ENCODE measurements at regions not wholly inside any gene's neighbourhood (a gene's known extent, or its start where the extent isn't known, plus 50 kb on each side); places are given as distances from the start of the nearest gene placed in this dataset.

- intact Hi-C loops (cut with DNase I), result no loop called here
- ATAC-seq (no peak), DNase-seq (ENCODE audit: low spot score) (no peak)
Observed at GRCh38 chr14:98444077-98444476, 827.9 kb downstream of the BCL11B start.

- intact Hi-C loops (cut with DNase I), result no loop called here
- no peak for ATAC-seq
- no peak for DNase-seq (ENCODE audit: low spot score)
Observed at GRCh38 chr14:98445718-98446117, 826.3 kb downstream of the BCL11B start.

GRCh38 chr14:98446508-98446907 lies 825.5 kb downstream of the BCL11B start:
- ATAC-seq (no peak), DNase-seq (ENCODE audit: low spot score) (no peak)
- intact Hi-C loops (cut with DNase I), result no loop called here

GRCh38 chr14:98456231-98456630 lies 815.8 kb downstream of the BCL11B start:
- intact Hi-C loops (cut with DNase I), result no loop called here

GRCh38 chr14:98458702-98459101 lies 813.3 kb downstream of the BCL11B start:
- ATAC-seq (no peak), DNase-seq (ENCODE audit: low spot score) (no peak)
- intact Hi-C loops (cut with DNase I), result no loop called here

More at GRCh38 chr14:98456231-98456630, 815.8 kb downstream of the BCL11B start:
- ATAC-seq, result no peak
- DNase-seq (ENCODE audit: low spot score), result no peak

GRCh38 chr14:98462908-98463307 lies 809.1 kb downstream of the BCL11B start:
- ATAC-seq (no peak), DNase-seq (ENCODE audit: low spot score) (no peak)
- intact Hi-C loops (cut with DNase I), result no loop called here

GRCh38 chr14:98466807-98467206 lies 805.2 kb downstream of the BCL11B start:
- intact Hi-C loops (cut with DNase I), result no loop called here
- ATAC-seq (no peak), DNase-seq (ENCODE audit: low spot score) (no peak)

- intact Hi-C loops (cut with DNase I), result no loop called here
- no peak for ATAC-seq
Observed at GRCh38 chr14:98470663-98471062, 801.3 kb downstream of the BCL11B start.

GRCh38 chr14:98474900-98475299 lies 797.1 kb downstream of the BCL11B start:
- ATAC-seq (no peak), DNase-seq (ENCODE audit: low spot score) (no peak)
- intact Hi-C loops (cut with DNase I), result no loop called here

More at GRCh38 chr14:98470663-98471062, 801.3 kb downstream of the BCL11B start:
- DNase-seq (ENCODE audit: low spot score), result no peak

GRCh38 chr14:98477935-98478334 lies 794.1 kb downstream of the BCL11B start:
- intact Hi-C loops (cut with DNase I), result no loop called here
- DNase-seq (ENCODE audit: low spot score) (no peak), ATAC-seq (no peak)

GRCh38 chr14:98489115-98489514 lies 782.9 kb downstream of the BCL11B start:
- ATAC-seq, result no peak
- intact Hi-C loops (cut with DNase I), result no loop called here
- no peak for DNase-seq (ENCODE audit: low spot score)

- ATAC-seq (no peak), DNase-seq (ENCODE audit: low spot score) (no peak)
- intact Hi-C loops (cut with DNase I), result no loop called here
Observed at GRCh38 chr14:98494582-98494981, 777.4 kb downstream of the BCL11B start.

GRCh38 chr14:98498019-98498885 lies 773.7 kb downstream of the BCL11B start:
- intact Hi-C loops (cut with DNase I), result no loop called here
- no peak for ATAC-seq
- no peak for DNase-seq (ENCODE audit: low spot score)

- intact Hi-C loops (cut with DNase I), result loop anchor here (5.0 kb wide), 1 partner anchor 74 kb away; no protein-coding TSS in a partner anchor
- DNase-seq (ENCODE audit: low spot score), result no peak
Observed at GRCh38 chr14:98501335-98501734, 770.7 kb downstream of the BCL11B start.

GRCh38 chr14:98501836-98502235 lies 770.2 kb downstream of the BCL11B start:
- intact Hi-C loops (cut with DNase I), result loop anchor here (5.0 kb wide), 1 partner anchor 75 kb away; no protein-coding TSS in a partner anchor
- ATAC-seq (no peak), DNase-seq (ENCODE audit: low spot score) (no peak)

More at GRCh38 chr14:98501335-98501734, 770.7 kb downstream of the BCL11B start:
- no peak for ATAC-seq

- ATAC-seq (no peak), DNase-seq (ENCODE audit: low spot score) (no peak)
- intact Hi-C loops (cut with DNase I), result loop anchor here (5.0 kb wide), 1 partner anchor 76 kb away; no protein-coding TSS in a partner anchor
Observed at GRCh38 chr14:98503086-98503815, 768.7 kb downstream of the BCL11B start.

GRCh38 chr14:98507264-98507663 lies 764.7 kb downstream of the BCL11B start:
- ATAC-seq (no peak), DNase-seq (ENCODE audit: low spot score) (no peak)
- intact Hi-C loops (cut with DNase I), result no loop called here

GRCh38 chr14:98510392-98510791 lies 761.6 kb downstream of the BCL11B start:
- intact Hi-C loops (cut with DNase I), result no loop called here
- ATAC-seq (no peak), DNase-seq (ENCODE audit: low spot score) (no peak)

GRCh38 chr14:98512501-98513251 lies 759.3 kb downstream of the BCL11B start:
- intact Hi-C loops (cut with DNase I), result no loop called here
- DNase-seq (ENCODE audit: low spot score), result no peak
- no peak for ATAC-seq
